ENCODE measurements at regions not wholly inside any gene's neighbourhood (a gene's known extent, or its start where the extent isn't known, plus 50 kb on each side); places are given as distances from the start of the nearest gene placed in this dataset.

DNA sequence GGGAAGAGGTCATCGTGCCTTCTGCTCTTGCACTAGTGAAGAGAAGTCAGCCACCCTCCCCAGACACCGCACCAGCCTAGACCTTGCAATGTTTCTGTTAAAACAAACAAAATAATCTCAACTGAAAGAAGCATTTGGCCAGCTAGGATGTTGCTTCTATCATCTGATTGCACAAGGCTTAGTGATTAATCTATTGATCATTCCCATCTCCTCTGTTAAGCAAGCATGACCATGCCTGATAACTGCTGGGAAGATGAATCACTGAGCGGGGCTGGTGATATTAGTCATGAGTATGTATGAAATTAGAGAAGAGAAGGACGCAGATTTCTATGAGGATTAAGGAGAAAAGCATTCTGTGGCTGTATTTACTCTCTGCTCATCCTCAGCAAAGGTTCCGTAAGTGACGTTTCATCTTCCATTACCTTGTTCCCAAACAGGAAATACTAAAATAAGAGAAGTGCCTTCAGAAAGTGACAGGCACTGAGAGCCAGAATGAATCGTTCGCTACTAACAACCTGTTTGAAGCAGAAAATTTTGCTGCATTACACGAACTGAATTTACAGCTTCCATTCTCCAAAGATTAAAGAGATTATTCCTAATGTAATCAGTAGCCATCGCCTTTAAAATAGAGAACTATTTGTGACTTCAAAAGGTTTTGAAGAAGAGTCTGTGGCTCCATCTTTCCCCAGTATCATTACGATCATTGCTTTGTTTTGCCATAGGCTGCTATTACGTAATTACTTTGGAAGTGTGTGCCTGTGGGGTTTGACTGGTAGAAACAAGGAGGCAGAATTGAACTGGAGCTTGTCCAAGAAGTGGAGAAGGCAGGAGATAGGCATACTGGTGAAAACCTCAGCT lies 219.1 kb downstream of the MED10 start:
- ChIA-PET POLR2A (no interaction called here), CTCF (interaction anchor here (1.2 kb wide), 1 partner anchor 12 kb away, joined by 3 read pairs; no protein-coding TSS in a partner anchor)
- Histone ChIP-seq H3K36me3 (ENCODE audit: control insufficient read depth in 2 of 2, insufficient read depth in 1 of 2, low read length in 2 of 2) (no peaks in the 10 kb centered on the region), H3K27ac (ENCODE audit: extremely low read depth, low read depth, low read length) (no peak overlapping the region), H3K4me1 (ENCODE audit: control insufficient read depth, insufficient read depth, low read length) (no peaks in the 10 kb centered on the region), H3K4me3 (ENCODE audit: low read depth, low read length) (peak overlapping the region; percentile 7), H3K9me3 (ENCODE audit: control insufficient read depth, insufficient read depth, low read depth, low read length) (no peaks in the 10 kb centered on the region)
- TF ChIP-seq, protein P1, sequence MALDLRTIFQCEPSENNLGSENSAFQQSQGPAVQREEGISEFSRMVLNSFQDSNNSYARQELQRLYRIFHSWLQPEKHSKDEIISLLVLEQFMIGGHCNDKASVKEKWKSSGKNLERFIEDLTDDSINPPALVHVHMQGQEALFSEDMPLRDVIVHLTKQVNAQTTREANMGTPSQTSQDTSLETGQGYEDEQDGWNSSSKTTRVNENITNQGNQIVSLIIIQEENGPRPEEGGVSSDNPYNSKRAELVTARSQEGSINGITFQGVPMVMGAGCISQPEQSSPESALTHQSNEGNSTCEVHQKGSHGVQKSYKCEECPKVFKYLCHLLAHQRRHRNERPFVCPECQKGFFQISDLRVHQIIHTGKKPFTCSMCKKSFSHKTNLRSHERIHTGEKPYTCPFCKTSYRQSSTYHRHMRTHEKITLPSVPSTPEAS (tag by site-specific recombination; IDR thresholded peaks at IDR 0.05) = 0 out of 2 replicates have a peak, but pooled peaks have one; percentile 47
- TF ChIP-seq SALL2 (tag by site-specific recombination; IDR thresholded peaks at IDR 0.05; ENCODE audit: borderline replicate concordance) (no peak), ZNF138 (tag by site-specific recombination; IDR thresholded peaks at IDR 0.05; ENCODE audit: borderline replicate concordance) (no peak)

DNA sequence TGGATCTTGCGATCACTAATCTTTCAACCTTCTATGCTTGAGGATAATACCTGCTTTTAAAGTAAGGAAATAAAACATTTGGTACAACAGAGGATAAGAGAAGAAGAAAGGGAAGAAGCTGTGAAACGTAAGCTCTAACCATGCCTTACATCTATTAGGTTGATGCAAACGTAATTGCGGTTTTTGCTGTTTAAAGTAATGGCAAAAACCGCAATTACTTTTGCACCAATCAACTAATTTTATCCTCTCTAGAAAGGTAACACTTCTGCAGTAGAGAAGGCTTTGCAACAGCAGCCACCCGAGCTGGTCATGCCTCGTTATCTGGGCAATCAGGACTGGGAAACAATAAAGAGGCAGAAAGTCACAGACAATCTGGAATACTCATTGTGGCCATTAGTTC lies 224.1 kb downstream of the MED10 start:
- Histone ChIP-seq H3K4me1 (ENCODE audit: control insufficient read depth, insufficient read depth, low read length) (no peaks in the 10 kb centered on the region), H3K36me3 (ENCODE audit: control insufficient read depth in 2 of 2, insufficient read depth in 1 of 2, low read length in 2 of 2) (no peaks in the 10 kb centered on the region), H3K4me3 (ENCODE audit: low read depth, low read length) (no peak overlapping the region), H3K27ac (ENCODE audit: extremely low read depth, low read depth, low read length) (no peak overlapping the region), H3K9me3 (ENCODE audit: control insufficient read depth, insufficient read depth, low read depth, low read length) (no peaks in the 10 kb centered on the region)
- CTCF ChIA-PET = interaction anchor here (0.6 to 0.7 kb wide), 2 partner anchors 24 to 39 kb away, joined by 3 read pairs; no protein-coding TSS in a partner anchor
- POLR2A ChIA-PET = no interaction called here
- TF ChIP-seq ZNF792 (tag by site-specific recombination; IDR thresholded peaks at IDR 0.05) = no peak
- TF ChIP-seq, protein P2, sequence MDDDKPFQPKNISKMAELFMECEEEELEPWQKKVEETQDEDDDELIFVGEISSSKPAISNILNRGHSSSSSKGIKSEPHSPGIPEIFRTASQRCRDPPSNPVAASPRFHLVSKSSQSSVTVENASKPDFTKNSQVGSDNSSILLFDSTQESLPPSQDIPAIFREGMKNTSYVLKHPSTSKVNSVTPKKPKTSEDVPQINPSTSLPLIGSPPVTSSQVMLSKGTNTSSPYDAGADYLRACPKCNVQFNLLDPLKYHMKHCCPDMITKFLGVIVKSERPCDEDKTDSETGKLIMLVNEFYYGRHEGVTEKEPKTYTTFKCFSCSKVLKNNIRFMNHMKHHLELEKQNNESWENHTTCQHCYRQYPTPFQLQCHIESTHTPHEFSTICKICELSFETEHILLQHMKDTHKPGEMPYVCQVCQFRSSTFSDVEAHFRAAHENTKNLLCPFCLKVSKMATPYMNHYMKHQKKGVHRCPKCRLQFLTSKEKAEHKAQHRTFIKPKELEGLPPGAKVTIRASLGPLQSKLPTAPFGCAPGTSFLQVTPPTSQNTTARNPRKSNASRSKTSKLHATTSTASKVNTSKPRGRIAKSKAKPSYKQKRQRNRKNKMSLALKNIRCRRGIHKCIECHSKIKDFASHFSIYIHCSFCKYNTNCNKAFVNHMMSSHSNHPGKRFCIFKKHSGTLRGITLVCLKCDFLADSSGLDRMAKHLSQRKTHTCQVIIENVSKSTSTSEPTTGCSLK (tag by site-specific recombination; IDR thresholded peaks at IDR 0.05) = no peak
- TF ChIP-seq, protein P3, sequence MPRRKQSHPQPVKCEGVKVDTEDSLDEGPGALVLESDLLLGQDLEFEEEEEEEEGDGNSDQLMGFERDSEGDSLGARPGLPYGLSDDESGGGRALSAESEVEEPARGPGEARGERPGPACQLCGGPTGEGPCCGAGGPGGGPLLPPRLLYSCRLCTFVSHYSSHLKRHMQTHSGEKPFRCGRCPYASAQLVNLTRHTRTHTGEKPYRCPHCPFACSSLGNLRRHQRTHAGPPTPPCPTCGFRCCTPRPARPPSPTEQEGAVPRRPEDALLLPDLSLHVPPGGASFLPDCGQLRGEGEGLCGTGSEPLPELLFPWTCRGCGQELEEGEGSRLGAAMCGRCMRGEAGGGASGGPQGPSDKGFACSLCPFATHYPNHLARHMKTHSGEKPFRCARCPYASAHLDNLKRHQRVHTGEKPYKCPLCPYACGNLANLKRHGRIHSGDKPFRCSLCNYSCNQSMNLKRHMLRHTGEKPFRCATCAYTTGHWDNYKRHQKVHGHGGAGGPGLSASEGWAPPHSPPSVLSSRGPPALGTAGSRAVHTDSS (tag by site-specific recombination; IDR thresholded peaks at IDR 0.05) = no peak
- no peak for TF ChIP-seq ZNF555 (tag by site-specific recombination; conservative IDR thresholded peaks at IDR 0.05)
- no peak for TF ChIP-seq ZNF114 (tag by site-specific recombination; IDR thresholded peaks at IDR 0.05)
- TF ChIP-seq, protein P4, sequence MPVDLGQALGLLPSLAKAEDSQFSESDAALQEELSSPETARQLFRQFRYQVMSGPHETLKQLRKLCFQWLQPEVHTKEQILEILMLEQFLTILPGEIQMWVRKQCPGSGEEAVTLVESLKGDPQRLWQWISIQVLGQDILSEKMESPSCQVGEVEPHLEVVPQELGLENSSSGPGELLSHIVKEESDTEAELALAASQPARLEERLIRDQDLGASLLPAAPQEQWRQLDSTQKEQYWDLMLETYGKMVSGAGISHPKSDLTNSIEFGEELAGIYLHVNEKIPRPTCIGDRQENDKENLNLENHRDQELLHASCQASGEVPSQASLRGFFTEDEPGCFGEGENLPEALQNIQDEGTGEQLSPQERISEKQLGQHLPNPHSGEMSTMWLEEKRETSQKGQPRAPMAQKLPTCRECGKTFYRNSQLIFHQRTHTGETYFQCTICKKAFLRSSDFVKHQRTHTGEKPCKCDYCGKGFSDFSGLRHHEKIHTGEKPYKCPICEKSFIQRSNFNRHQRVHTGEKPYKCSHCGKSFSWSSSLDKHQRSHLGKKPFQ (tag by site-specific recombination; IDR thresholded peaks at IDR 0.05) = no peak
- TF ChIP-seq, protein P5, sequence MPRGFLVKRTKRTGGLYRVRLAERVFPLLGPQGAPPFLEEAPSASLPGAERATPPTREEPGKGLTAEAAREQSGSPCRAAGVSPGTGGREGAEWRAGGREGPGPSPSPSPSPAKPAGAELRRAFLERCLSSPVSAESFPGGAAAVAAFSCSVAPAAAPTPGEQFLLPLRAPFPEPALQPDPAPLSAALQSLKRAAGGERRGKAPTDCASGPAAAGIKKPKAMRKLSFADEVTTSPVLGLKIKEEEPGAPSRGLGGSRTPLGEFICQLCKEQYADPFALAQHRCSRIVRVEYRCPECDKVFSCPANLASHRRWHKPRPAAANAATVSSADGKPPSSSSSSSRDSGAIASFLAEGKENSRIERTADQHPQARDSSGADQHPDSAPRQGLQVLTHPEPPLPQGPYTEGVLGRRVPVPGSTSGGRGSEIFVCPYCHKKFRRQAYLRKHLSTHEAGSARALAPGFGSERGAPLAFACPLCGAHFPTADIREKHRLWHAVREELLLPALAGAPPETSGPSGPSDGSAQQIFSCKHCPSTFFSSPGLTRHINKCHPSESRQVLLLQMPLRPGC (tag by site-specific recombination; IDR thresholded peaks at IDR 0.05) = no peak

DNA sequence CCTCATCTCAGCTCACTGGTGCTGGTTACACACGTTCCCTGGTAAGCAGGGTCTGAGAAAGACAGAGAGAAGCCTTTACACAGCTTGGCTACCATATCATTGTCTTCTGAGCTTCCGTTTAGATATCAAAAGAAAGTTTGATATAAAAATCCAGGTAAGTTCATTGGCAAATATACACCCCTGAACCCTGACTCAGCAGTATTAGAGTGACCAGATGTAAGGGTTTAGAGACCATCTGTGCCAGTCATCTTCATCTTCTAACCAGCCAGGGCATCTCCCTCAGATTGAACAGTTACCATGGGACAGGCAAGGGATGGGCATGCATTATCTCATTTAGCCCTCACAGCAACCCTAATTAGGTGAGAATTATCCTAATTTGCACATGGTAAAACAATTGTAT lies 232.1 kb downstream of the MED10 start:
- no peaks in the 10 kb centered on the region for H3K4me1 ChIP-seq (ENCODE audit: control insufficient read depth, insufficient read depth, low read length)
- POLR2A ChIA-PET = no interaction called here
- TF ChIP-seq, protein P6, sequence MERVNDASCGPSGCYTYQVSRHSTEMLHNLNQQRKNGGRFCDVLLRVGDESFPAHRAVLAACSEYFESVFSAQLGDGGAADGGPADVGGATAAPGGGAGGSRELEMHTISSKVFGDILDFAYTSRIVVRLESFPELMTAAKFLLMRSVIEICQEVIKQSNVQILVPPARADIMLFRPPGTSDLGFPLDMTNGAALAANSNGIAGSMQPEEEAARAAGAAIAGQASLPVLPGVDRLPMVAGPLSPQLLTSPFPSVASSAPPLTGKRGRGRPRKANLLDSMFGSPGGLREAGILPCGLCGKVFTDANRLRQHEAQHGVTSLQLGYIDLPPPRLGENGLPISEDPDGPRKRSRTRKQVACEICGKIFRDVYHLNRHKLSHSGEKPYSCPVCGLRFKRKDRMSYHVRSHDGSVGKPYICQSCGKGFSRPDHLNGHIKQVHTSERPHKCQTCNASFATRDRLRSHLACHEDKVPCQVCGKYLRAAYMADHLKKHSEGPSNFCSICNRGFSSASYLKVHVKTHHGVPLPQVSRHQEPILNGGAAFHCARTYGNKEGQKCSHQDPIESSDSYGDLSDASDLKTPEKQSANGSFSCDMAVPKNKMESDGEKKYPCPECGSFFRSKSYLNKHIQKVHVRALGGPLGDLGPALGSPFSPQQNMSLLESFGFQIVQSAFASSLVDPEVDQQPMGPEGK (tag by site-specific recombination; IDR thresholded peaks at IDR 0.05) = no peak
- TF ChIP-seq ZNF114 (tag by site-specific recombination; IDR thresholded peaks at IDR 0.05) = no peak
- TF ChIP-seq ZNF292 (tag by site-specific recombination; IDR thresholded peaks at IDR 0.05; ENCODE audit: borderline replicate concordance, low read depth) = no peak
- TF ChIP-seq ZNF391 (tag by site-specific recombination; IDR thresholded peaks at IDR 0.05; ENCODE audit: borderline replicate concordance, low read depth) = no peak
- no peak for TF ChIP-seq ZNF623 (tag by site-specific recombination; IDR thresholded peaks at IDR 0.05)
- TF ChIP-seq EGR2 (tag by site-specific recombination; IDR thresholded peaks at IDR 0.05; ENCODE audit: low read depth) = no peak
- no peak for TF ChIP-seq SP3 (tag by site-specific recombination; IDR thresholded peaks at IDR 0.05)
- TF ChIP-seq ZNF514 (tag by site-specific recombination; IDR thresholded peaks at IDR 0.05) = no peak
- no peak for TF ChIP-seq ZBTB7A (tag by site-specific recombination; IDR thresholded peaks at IDR 0.05; ENCODE audit: low read depth)
- no peak for TF ChIP-seq ZNF571 (tag by site-specific recombination; IDR thresholded peaks at IDR 0.05)

More for the DNA sequence above, 232.1 kb downstream of the MED10 start:
- no peak overlapping the region for H3K27ac ChIP-seq (ENCODE audit: extremely low read depth, low read depth, low read length)
- CTCF ChIA-PET = no interaction called here
- no peak overlapping the region for H3K4me3 ChIP-seq (ENCODE audit: low read depth, low read length)
- no peaks in the 10 kb centered on the region for H3K9me3 ChIP-seq (ENCODE audit: control insufficient read depth, insufficient read depth, low read depth, low read length)
- no peaks in the 10 kb centered on the region for H3K36me3 ChIP-seq (ENCODE audit: control insufficient read depth in 2 of 2, insufficient read depth in 1 of 2, low read length in 2 of 2)
